Hematopoietic multipotent progenitor cell treated with erythropoietin and hydrocortisone succinate and interleukin-3 and kit ligand, for 4 days (in vitro differentiated cells): ENCODE measurements at regions not wholly inside any gene's neighbourhood (a gene's known extent, or its start where the extent isn't known, plus 50 kb on each side); places are given as distances from the start of the nearest gene placed in this dataset.

Source experiments
- DNase-seq: peaks from one replicate; pipeline ENCODE4 v3.0.0-alpha.2; 2015

- DNase-seq: peak; percentile 59
Observed at GRCh38 chr6:132937466-132937906, 123.1 kb downstream of the RPS12 start.

- DNase-seq: no peak
Observed at GRCh38 chr6:132948889-132949288, 134.5 kb downstream of the RPS12 start.

GRCh38 chr6:132950566-132950965 is 136.2 kb downstream of the RPS12 start:
- no peak for DNase-seq

GRCh38 chr6:132952031-132952867 is 137.9 kb downstream of the RPS12 start:
- DNase-seq: no peak

GRCh38 chr6:132952986-132953385 is 138.6 kb downstream of the RPS12 start:
- DNase-seq: no peak

GRCh38 chr6:132954222-132954621 is 139.9 kb downstream of the RPS12 start:
- no peak for DNase-seq

GRCh38 chr6:132954936-132955335 is 140.6 kb downstream of the RPS12 start:
- DNase-seq: no peak

GRCh38 chr6:132959639-132960326 is 145.4 kb downstream of the RPS12 start:
- no peak for DNase-seq

GRCh38 chr6:132960720-132961119 is 146.4 kb downstream of the RPS12 start:
- DNase-seq: no peak

GRCh38 chr6:132961122-132961521 is 146.8 kb downstream of the RPS12 start:
- DNase-seq: no peak

- peak; percentile 4 for DNase-seq
Observed at GRCh38 chr6:132961610-132962009, 147.2 kb downstream of the RPS12 start.

- peak; percentile 77 for DNase-seq
Observed at GRCh38 chr6:132962936-132963868, 148.8 kb downstream of the RPS12 start.

GRCh38 chr6:132964101-132964867 is 149.9 kb downstream of the RPS12 start:
- DNase-seq: peak; percentile 82

- peak; percentile 11 for DNase-seq
Observed at GRCh38 chr6:132964868-132965382, 150.6 kb downstream of the RPS12 start.

- no peak for DNase-seq
Observed at GRCh38 chr6:132967871-132968270, 153.5 kb downstream of the RPS12 start.

- no peak for DNase-seq
Observed at GRCh38 chr6:132968419-132968950, 154.1 kb downstream of the RPS12 start.

GRCh38 chr6:132969196-132969595 is 154.8 kb downstream of the RPS12 start:
- peak; percentile 25 for DNase-seq

- DNase-seq: no peak
Observed at GRCh38 chr6:132971676-132972075, 157.3 kb downstream of the RPS12 start.

GRCh38 chr6:132972254-132972653 is 157.9 kb downstream of the RPS12 start:
- DNase-seq: no peak

- DNase-seq: no peak
Observed at GRCh38 chr6:132972971-132973370, 158.6 kb downstream of the RPS12 start.

- DNase-seq: no peak
Observed at GRCh38 chr6:132973514-132973993, 159.2 kb downstream of the RPS12 start.

- DNase-seq: no peak
Observed at GRCh38 chr6:132974122-132974521, 159.8 kb downstream of the RPS12 start.
